NT2/D1 (cell line): ENCODE measurements at regions not wholly inside any gene's neighbourhood (a gene's known extent, or its start where the extent isn't known, plus 50 kb on each side); places are given as distances from the start of the nearest gene placed in this dataset.

Experiments
- SUZ12 ChIP-seq: IDR thresholded peaks from 2 replicates; pipeline ENCODE4 v1.6.1; 2011; ENCODE audit not compliant: insufficient read length, insufficient read depth; ENCODE audit errors: extremely low read depth
- YY1 ChIP-seq: IDR thresholded peaks from 2 replicates; pipeline ENCODE4 v1.6.1; 2011; ENCODE audit not compliant: insufficient read length, insufficient read depth
- ZNF274 ChIP-seq: IDR thresholded peaks from 2 replicates; pipeline ENCODE4 v1.6.1; 2011; ENCODE audit warnings: mild to moderate bottlenecking, low read depth, low read length

GRCh38 chr4:165709973-165710526, 163.0 kb upstream of the TLL1 start:
- no peak for TF ChIP-seq SUZ12
- no peak for TF ChIP-seq ZNF274
- no peak for TF ChIP-seq YY1
